Esophagus squamous epithelium (tissue), 5 donors: ENCODE measurements at regions not wholly inside any gene's neighbourhood (a gene's known extent, or its start where the extent isn't known, plus 50 kb on each side); places are given as distances from the start of the nearest gene placed in this dataset.

Experiments used
- DNase-seq: peaks from one replicate; lab custom pipeline; 2025; lab: John Stamatoyannopoulos, UW
- H3K27ac ChIP-seq, 4 donors: fragments of 200-600 bp; sonication (generic); one replicate each; pipeline ENCODE4 v1.5.1; 2016 to 2019; ENCODE audit warnings: mild to moderate bottlenecking in 1 of 4
- H3K27me3 ChIP-seq, 4 donors: fragments of 200-600 bp; sonication (generic); 1 replicate in 3 of 4; 2 replicates in 1 of 4; pipeline versions ENCODE4 v1.5.1 to v1.6.0; 2017 to 2021; ENCODE audit warnings: antibody characterized with exemption in 1 of 4
- H3K36me3 ChIP-seq, 3 donors: fragments of 200-600 bp; sonication (generic); one replicate each; pipeline ENCODE4 v1.5.1; 2016 to 2019
- H3K4me1 ChIP-seq, 3 donors: fragments of 200-600 bp; sonication (generic); one replicate each; pipeline ENCODE4 v1.5.1; 2017 to 2019
- H3K4me3 ChIP-seq, 4 donors: fragments of 200-600 bp; sonication (generic); 1 replicate in 3 of 4; 2 replicates in 1 of 4; pipeline ENCODE4 v1.5.1; 2016 to 2019; ENCODE audit warnings: mild to moderate bottlenecking in 2 of 4, moderate library complexity in 1 of 4
- H3K9me3 ChIP-seq, 3 donors: fragments of 200-600 bp; sonication (generic); one replicate each; pipeline ENCODE4 v1.5.1; 2016 to 2019
- CTCF ChIP-seq, 6 experiments: fragments of 450-650 bp in 4 of 6; fragments of 200-600 bp in 2 of 6; sonication (generic) in 2 of 6; IDR thresholded peaks; one replicate each; pipeline ENCODE4 v1.5.1; 2016 to 2019; ENCODE audit warnings: antibody characterized with exemption in 6 of 6, mild to moderate bottlenecking in 4 of 6, moderate library complexity in 4 of 6
- POLR2A ChIP-seq, 4 donors: fragments of 450-650 bp; IDR thresholded peaks; one replicate each; pipeline ENCODE4 v1.6.1; 2017; ENCODE audit warnings: antibody characterized with exemption in 4 of 4, mild to moderate bottlenecking in 4 of 4, moderate library complexity in 3 of 4
- WGBS, 2 donors: methylation state at CpG; one replicate each; pipeline ENCODE4 v1.1.5; 2018; 5-methylcytosine and 5-hydroxymethylcytosine counted together
- intact Hi-C: fragments of 100-400 bp; cut with DNase I; formaldehyde crosslinking; loops from one replicate; pipeline ENCODE4 v1.15.0; 2022
- donor health status: DM: yes; HTN: yes; CAD: no.

GRCh38 chr6:164663634-164664033, 645.8 kb downstream of the C6orf118 start:
- TF ChIP-seq POLR2A (IDR thresholded peaks at IDR 0.05) (no peak), CTCF (IDR thresholded peaks at IDR 0.05) (no peak)
- Histone ChIP-seq H3K9me3 (no peaks in the 10 kb centered on the region), H3K4me3 (no peak overlapping the region), H3K27me3 (no peaks in the 10 kb centered on the region), H3K36me3 (no peaks in the 10 kb centered on the region), H3K27ac (no peak overlapping the region), H3K4me1 (no peaks in the 10 kb centered on the region)
- intact Hi-C loops, result no loop called here
- WGBS, 2 donors, result 71 to 85% methylated on average over 5 of the region's 5 CpGs
- DNase-seq, result no peak

GRCh38 chr6:164661716-164662115, 647.7 kb downstream of the C6orf118 start:
- intact Hi-C loops, result no loop called here
- no peak for DNase-seq
- TF ChIP-seq CTCF (IDR thresholded peaks at IDR 0.05), result no peak
- TF ChIP-seq POLR2A (IDR thresholded peaks at IDR 0.05), result no peak
- H3K4me3 ChIP-seq, result no peak overlapping the region
- WGBS, 2 donors, result 64 to 72% methylated on average over 3 of the region's 3 CpGs
- no peaks in the 10 kb centered on the region for H3K9me3 ChIP-seq
- no peaks in the 10 kb centered on the region for H3K4me1 ChIP-seq
- no peak overlapping the region for H3K27ac ChIP-seq
- H3K36me3 ChIP-seq, result no peaks in the 10 kb centered on the region
- H3K27me3 ChIP-seq, result no peaks in the 10 kb centered on the region

GRCh38 chr6:164660781-164661180, 648.6 kb downstream of the C6orf118 start:
- no peak overlapping the region for H3K27ac ChIP-seq
- H3K4me3 ChIP-seq, result no peak overlapping the region
- intact Hi-C loops, result no loop called here
- no peaks in the 10 kb centered on the region for H3K36me3 ChIP-seq
- 58 to 67% methylated on average over 1 of the region's 1 CpG for WGBS, 2 donors
- no peaks in the 10 kb centered on the region for H3K9me3 ChIP-seq
- TF ChIP-seq POLR2A (IDR thresholded peaks at IDR 0.05), result no peak
- no peak for TF ChIP-seq CTCF (IDR thresholded peaks at IDR 0.05)
- H3K4me1 ChIP-seq, result no peaks in the 10 kb centered on the region
- H3K27me3 ChIP-seq, result no peaks in the 10 kb centered on the region
- no peak for DNase-seq

GRCh38 chr6:164640956-164641355, 668.4 kb downstream of the C6orf118 start:
- TF ChIP-seq CTCF (IDR thresholded peaks at IDR 0.05) (no peak), POLR2A (IDR thresholded peaks at IDR 0.05) (no peak)
- no peaks in the 10 kb centered on the region for H3K27me3 ChIP-seq
- WGBS, 2 donors, result 62 to 64% methylated on average over 4 of the region's 4 CpGs
- H3K9me3 ChIP-seq, result peaks cover 0 to 3% (median 0%) of the 10 kb centered on the region in 3 donors
- H3K4me3 ChIP-seq, result no peak overlapping the region
- H3K4me1 ChIP-seq, result no peaks in the 10 kb centered on the region
- H3K36me3 ChIP-seq, result no peaks in the 10 kb centered on the region
- no peak for DNase-seq
- no peak overlapping the region for H3K27ac ChIP-seq
- intact Hi-C loops, result no loop called here

- intact Hi-C loops, result no loop called here
- Histone ChIP-seq H3K4me3 (no peak overlapping the region), H3K27me3 (no peaks in the 10 kb centered on the region), H3K27ac (no peak overlapping the region), H3K4me1 (no peaks in the 10 kb centered on the region), H3K9me3 (no peaks in the 10 kb centered on the region), H3K36me3 (no peaks in the 10 kb centered on the region)
- TF ChIP-seq CTCF (IDR thresholded peaks at IDR 0.05), result no peak
- no peak for DNase-seq
- 81 to 88% methylated on average over 2 of the region's 2 CpGs for WGBS, 2 donors
These were observed 681.0 kb downstream of the C6orf118 start for GRCh38 chr6:164628302-164628931.
